SK-N-SH treated with all-trans-retinoic acid at 6 μM for 48 hours (cell line): ENCODE measurements at regions not wholly inside any gene's neighbourhood (a gene's known extent, or its start where the extent isn't known, plus 50 kb on each side); places are given as distances from the start of the nearest gene placed in this dataset.

Experiments
- ATAC-seq: fragments of 200-7000 bp; cut with Tn5 transposase; 3 replicates; pipeline ENCODE4 v1.9.1; 2020; ENCODE audit warnings: mild to moderate bottlenecking, moderate library complexity
- ARNTL ChIP-seq: fragments of 450-650 bp; formaldehyde crosslinking; IDR thresholded peaks from 2 replicates; pipeline ENCODE4 v1.5.0; 2020; ENCODE audit warnings: low read depth, mild to moderate bottlenecking, moderate library complexity, borderline replicate concordance
- BACH2 ChIP-seq: fragments of 250-450 bp; sonication (Bioruptor Pico); IDR thresholded peaks from 2 replicates; pipeline ENCODE4 v1.9.0; 2021; ENCODE audit warnings: mild to moderate bottlenecking, borderline replicate concordance
- CSDC2 ChIP-seq: fragments of 250-450 bp; sonication (Bioruptor Pico); IDR thresholded peaks from 2 replicates; pipeline ENCODE4 v1.5.0; 2020; ENCODE audit warnings: mild to moderate bottlenecking, moderate library complexity
- ESRRG ChIP-seq: fragments of 250-450 bp; sonication (Bioruptor Pico); IDR thresholded peaks from 2 replicates; pipeline ENCODE4 v1.6.1; 2021; ENCODE audit warnings: mild to moderate bottlenecking
- GLIS3 ChIP-seq: fragments of 250-450 bp; sonication (Bioruptor Pico); IDR thresholded peaks from 2 replicates; pipeline ENCODE4 v1.5.0; 2020; ENCODE audit warnings: mild to moderate bottlenecking, moderate library complexity
- ISL1 ChIP-seq: fragments of 250-450 bp; sonication (Bioruptor Pico); IDR thresholded peaks from 2 replicates; pipeline ENCODE4 v2.1.2; 2022; ENCODE audit warnings: mild to moderate bottlenecking, moderate library complexity
- OSR1 ChIP-seq: fragments of 250-450 bp; sonication (Bioruptor Pico); IDR thresholded peaks from 2 replicates; pipeline ENCODE4 v1.8.0; 2022; ENCODE audit warnings: moderate library complexity, mild to moderate bottlenecking, inconsistent platforms
- PPARA ChIP-seq: fragments of 250-450 bp; sonication (Bioruptor Pico); IDR thresholded peaks from 2 replicates; pipeline ENCODE4 v1.5.0; 2020; ENCODE audit warnings: mild to moderate bottlenecking, borderline replicate concordance
- RARB ChIP-seq: fragments of 250-450 bp; sonication (Bioruptor Pico); IDR thresholded peaks from 2 replicates; pipeline ENCODE4 v1.8.0; 2021; ENCODE audit warnings: mild to moderate bottlenecking, moderate library complexity
- SNAI2 ChIP-seq: fragments of 250-450 bp; sonication (Bioruptor Pico); IDR thresholded peaks from 2 replicates; pipeline ENCODE4 v1.5.0; 2020; ENCODE audit warnings: mild to moderate bottlenecking, moderate library complexity
- TCF4 ChIP-seq: fragments of 250-450 bp; sonication (Bioruptor Pico); IDR thresholded peaks from 2 replicates; pipeline ENCODE4 v1.8.0; 2021; ENCODE audit warnings: mild to moderate bottlenecking, moderate library complexity, borderline replicate concordance
- TOX ChIP-seq: fragments of 250-450 bp; sonication (Bioruptor Pico); IDR thresholded peaks from 2 replicates; pipeline ENCODE4 v1.8.0; 2021; ENCODE audit warnings: mild to moderate bottlenecking, moderate library complexity, borderline replicate concordance
- ZC3H10 ChIP-seq: fragments of 250-450 bp; sonication (Bioruptor Pico); IDR thresholded peaks from 2 replicates; pipeline ENCODE4 v1.5.1; 2021; ENCODE audit warnings: mild to moderate bottlenecking, moderate library complexity
- ZFP3 ChIP-seq: fragments of 250-450 bp; sonication (Bioruptor Pico); IDR thresholded peaks from 2 replicates; pipeline ENCODE4 v1.5.0; 2020; ENCODE audit warnings: mild to moderate bottlenecking, moderate library complexity
- ZFP30 ChIP-seq: fragments of 450-650 bp; formaldehyde crosslinking; IDR thresholded peaks from 2 replicates; pipeline ENCODE4 v1.5.0; 2022; ENCODE audit warnings: mild to moderate bottlenecking, moderate library complexity
- ZNF565 ChIP-seq: fragments of 450-650 bp; formaldehyde crosslinking; conservative IDR thresholded peaks from 2 replicates; pipeline ENCODE4 v1.5.0; 2020; ENCODE audit warnings: low read depth, mild to moderate bottlenecking, moderate library complexity
- ZNF70 ChIP-seq: fragments of 450-650 bp; formaldehyde crosslinking; IDR thresholded peaks from 2 replicates; pipeline ENCODE4 v1.5.0; 2020; ENCODE audit warnings: mild to moderate bottlenecking, moderate library complexity
- ZNF8 ChIP-seq: fragments of 450-650 bp; formaldehyde crosslinking; IDR thresholded peaks from 2 replicates; pipeline ENCODE4 v1.5.0; 2020; ENCODE audit warnings: mild to moderate bottlenecking, moderate library complexity
- TF ChIP-seq, protein P1 (sequence below): fragments of 250-450 bp; sonication (Bioruptor Pico); IDR thresholded peaks from 2 replicates; pipeline ENCODE4 v1.5.1; 2021; ENCODE audit warnings: mild to moderate bottlenecking, moderate library complexity
- TF ChIP-seq, protein P2 (sequence below): fragments of 250-450 bp; sonication (Bioruptor Pico); IDR thresholded peaks from 2 replicates; pipeline ENCODE4 v1.8.0; 2020; ENCODE audit warnings: mild to moderate bottlenecking, moderate library complexity, borderline replicate concordance
- TF ChIP-seq, protein P3 (sequence below): fragments of 250-450 bp; sonication (Bioruptor Pico); IDR thresholded peaks from 2 replicates; pipeline ENCODE4 v1.8.0; 2021; ENCODE audit warnings: low read depth, mild to moderate bottlenecking, moderate library complexity, borderline replicate concordance
- TF ChIP-seq, protein P4 (sequence below): fragments of 250-450 bp; sonication (Bioruptor Pico); IDR thresholded peaks from 2 replicates; pipeline ENCODE4 v1.5.1; 2020; ENCODE audit warnings: low read depth, mild to moderate bottlenecking, moderate library complexity
- TF ChIP-seq, protein P5 (sequence below): fragments of 250-450 bp; sonication (Bioruptor Pico); IDR thresholded peaks from 2 replicates; pipeline ENCODE4 v1.5.0; 2020; ENCODE audit warnings: mild to moderate bottlenecking, moderate library complexity

DNA sequence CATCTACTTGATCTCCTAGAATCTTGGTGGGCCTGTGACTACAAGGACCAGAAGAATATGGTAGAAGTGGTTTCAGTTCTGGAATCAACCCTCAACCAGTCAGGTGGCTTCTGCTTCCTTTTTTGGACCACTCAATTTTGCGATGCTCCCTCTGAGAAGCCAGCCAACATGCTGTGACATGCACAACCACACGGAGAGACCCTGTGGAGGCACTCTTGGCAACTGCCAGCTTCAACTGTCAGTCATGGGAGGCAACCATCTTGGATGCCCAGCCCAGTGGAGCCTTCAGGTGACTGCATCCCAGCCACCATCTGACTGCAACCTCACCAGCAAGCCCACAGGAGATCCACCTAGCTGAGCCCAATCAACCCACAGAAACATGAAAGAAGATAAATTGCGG, 137.3 kb downstream of the FAM114A2 start:
- TF ChIP-seq, protein P1, sequence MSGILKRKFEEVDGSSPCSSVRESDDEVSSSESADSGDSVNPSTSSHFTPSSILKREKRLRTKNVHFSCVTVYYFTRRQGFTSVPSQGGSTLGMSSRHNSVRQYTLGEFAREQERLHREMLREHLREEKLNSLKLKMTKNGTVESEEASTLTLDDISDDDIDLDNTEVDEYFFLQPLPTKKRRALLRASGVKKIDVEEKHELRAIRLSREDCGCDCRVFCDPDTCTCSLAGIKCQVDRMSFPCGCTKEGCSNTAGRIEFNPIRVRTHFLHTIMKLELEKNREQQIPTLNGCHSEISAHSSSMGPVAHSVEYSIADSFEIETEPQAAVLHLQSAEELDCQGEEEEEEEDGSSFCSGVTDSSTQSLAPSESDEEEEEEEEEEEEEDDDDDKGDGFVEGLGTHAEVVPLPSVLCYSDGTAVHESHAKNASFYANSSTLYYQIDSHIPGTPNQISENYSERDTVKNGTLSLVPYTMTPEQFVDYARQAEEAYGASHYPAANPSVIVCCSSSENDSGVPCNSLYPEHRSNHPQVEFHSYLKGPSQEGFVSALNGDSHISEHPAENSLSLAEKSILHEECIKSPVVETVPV (CRISPR knock-in tag): no peak
- TF ChIP-seq ISL1 (CRISPR knock-in tag) (no peak), ZNF565 (no peak), ESRRG (CRISPR knock-in tag) (no peak), GLIS3 (CRISPR knock-in tag) (no peak), ARNTL (no peak), SNAI2 (CRISPR knock-in tag) (no peak), OSR1 (CRISPR knock-in tag) (no peak), PPARA (CRISPR knock-in tag) (no peak), RARB (CRISPR knock-in tag) (no peak), ZNF70 (CRISPR knock-in tag) (no peak), ZC3H10 (CRISPR knock-in tag) (no peak), CSDC2 (CRISPR knock-in tag) (no peak), TOX (CRISPR knock-in tag) (no peak), ZFP30 (CRISPR knock-in tag) (no peak), BACH2 (CRISPR knock-in tag) (no peak), ZFP3 (CRISPR knock-in tag) (no peak), TCF4 (CRISPR knock-in tag) (no peak)
- TF ChIP-seq, protein P2, sequence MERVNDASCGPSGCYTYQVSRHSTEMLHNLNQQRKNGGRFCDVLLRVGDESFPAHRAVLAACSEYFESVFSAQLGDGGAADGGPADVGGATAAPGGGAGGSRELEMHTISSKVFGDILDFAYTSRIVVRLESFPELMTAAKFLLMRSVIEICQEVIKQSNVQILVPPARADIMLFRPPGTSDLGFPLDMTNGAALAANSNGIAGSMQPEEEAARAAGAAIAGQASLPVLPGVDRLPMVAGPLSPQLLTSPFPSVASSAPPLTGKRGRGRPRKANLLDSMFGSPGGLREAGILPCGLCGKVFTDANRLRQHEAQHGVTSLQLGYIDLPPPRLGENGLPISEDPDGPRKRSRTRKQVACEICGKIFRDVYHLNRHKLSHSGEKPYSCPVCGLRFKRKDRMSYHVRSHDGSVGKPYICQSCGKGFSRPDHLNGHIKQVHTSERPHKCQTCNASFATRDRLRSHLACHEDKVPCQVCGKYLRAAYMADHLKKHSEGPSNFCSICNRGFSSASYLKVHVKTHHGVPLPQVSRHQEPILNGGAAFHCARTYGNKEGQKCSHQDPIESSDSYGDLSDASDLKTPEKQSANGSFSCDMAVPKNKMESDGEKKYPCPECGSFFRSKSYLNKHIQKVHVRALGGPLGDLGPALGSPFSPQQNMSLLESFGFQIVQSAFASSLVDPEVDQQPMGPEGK (CRISPR knock-in tag): no peak
- TF ChIP-seq, protein P3, sequence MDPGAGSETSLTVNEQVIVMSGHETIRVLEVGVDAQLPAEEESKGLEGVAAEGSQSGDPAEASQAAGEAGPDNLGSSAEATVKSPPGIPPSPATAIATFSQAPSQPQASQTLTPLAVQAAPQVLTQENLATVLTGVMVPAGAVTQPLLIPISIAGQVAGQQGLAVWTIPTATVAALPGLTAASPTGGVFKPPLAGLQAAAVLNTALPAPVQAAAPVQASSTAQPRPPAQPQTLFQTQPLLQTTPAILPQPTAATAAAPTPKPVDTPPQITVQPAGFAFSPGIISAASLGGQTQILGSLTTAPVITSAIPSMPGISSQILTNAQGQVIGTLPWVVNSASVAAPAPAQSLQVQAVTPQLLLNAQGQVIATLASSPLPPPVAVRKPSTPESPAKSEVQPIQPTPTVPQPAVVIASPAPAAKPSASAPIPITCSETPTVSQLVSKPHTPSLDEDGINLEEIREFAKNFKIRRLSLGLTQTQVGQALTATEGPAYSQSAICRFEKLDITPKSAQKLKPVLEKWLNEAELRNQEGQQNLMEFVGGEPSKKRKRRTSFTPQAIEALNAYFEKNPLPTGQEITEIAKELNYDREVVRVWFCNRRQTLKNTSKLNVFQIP (CRISPR knock-in tag): no peak
- peak; percentile 31 for ATAC-seq

DNA sequence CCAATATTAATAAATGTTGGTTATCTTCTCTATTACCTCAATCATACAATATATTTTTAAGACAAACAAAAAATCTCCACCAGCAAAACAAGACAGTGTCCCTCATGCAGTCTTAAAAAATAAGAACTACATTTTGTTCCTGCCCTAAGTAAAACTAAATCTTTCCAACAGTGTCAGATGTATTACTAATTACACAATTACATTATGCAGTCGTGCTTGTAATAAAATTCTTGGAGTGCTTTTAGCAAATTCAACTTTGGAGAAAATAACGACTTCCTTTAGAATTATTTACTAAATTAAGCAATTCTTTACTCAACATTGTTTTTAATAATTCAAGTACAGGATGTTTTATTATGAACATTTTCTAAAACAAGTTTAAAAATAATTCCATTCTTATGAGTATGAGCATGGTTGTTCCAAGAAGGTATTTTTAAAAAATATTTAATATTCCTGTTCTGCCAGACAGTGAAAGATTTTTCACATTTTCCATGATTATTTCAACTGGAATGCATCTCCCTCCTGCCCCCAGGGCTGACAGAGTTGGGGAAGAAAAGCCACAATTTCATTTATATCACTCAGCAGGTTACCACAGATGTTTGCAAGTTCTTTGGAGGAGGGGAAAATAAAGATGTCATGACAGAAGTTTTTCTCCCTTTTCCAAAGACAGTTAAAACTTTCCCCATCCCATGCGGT, 137.9 kb downstream of the FAM114A2 start:
- peak; percentile 89 for ATAC-seq
- TF ChIP-seq SNAI2 (CRISPR knock-in tag): no peak
- no peak for TF ChIP-seq ZNF70 (CRISPR knock-in tag)
- TF ChIP-seq, protein P2 (CRISPR knock-in tag): peak; percentile 81; the same call in 1 of the 2 replicates
- TF ChIP-seq, protein P3 (CRISPR knock-in tag): no peak
- peak; percentile 67 for TF ChIP-seq ISL1 (CRISPR knock-in tag)

DNA sequence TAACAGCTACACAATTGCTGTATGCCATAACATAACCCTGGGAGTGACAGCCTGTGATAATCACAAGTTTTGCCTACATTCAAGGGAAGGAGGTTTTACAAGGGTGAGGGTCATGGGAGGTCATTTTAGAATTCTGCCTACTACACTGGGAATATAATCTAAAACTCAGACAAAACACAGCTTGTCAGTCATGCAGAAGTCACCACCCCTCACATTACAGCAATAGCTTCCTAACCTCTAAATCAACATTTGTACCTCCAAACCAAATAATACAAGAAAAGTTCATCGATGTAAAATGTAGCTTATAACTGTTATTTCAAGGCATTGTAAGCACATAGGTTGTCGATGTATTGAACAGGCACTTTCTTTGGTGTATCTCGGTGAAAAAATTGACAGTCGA, 139.0 kb downstream of the FAM114A2 start:
- no peak for ATAC-seq
- TF ChIP-seq ZNF70 (CRISPR knock-in tag) (no peak), SNAI2 (CRISPR knock-in tag) (no peak), PPARA (CRISPR knock-in tag) (no peak), TCF4 (CRISPR knock-in tag) (no peak), ZFP30 (CRISPR knock-in tag) (no peak), ZNF8 (CRISPR knock-in tag) (no peak)
- TF ChIP-seq, protein P4, sequence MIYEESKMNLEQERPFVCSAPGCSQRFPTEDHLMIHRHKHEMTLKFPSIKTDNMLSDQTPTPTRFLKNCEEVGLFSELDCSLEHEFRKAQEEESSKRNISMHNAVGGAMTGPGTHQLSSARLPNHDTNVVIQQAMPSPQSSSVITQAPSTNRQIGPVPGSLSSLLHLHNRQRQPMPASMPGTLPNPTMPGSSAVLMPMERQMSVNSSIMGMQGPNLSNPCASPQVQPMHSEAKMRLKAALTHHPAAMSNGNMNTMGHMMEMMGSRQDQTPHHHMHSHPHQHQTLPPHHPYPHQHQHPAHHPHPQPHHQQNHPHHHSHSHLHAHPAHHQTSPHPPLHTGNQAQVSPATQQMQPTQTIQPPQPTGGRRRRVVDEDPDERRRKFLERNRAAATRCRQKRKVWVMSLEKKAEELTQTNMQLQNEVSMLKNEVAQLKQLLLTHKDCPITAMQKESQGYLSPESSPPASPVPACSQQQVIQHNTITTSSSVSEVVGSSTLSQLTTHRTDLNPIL: no peak
- TF ChIP-seq, protein P2 (CRISPR knock-in tag): no peak
- TF ChIP-seq, protein P5, sequence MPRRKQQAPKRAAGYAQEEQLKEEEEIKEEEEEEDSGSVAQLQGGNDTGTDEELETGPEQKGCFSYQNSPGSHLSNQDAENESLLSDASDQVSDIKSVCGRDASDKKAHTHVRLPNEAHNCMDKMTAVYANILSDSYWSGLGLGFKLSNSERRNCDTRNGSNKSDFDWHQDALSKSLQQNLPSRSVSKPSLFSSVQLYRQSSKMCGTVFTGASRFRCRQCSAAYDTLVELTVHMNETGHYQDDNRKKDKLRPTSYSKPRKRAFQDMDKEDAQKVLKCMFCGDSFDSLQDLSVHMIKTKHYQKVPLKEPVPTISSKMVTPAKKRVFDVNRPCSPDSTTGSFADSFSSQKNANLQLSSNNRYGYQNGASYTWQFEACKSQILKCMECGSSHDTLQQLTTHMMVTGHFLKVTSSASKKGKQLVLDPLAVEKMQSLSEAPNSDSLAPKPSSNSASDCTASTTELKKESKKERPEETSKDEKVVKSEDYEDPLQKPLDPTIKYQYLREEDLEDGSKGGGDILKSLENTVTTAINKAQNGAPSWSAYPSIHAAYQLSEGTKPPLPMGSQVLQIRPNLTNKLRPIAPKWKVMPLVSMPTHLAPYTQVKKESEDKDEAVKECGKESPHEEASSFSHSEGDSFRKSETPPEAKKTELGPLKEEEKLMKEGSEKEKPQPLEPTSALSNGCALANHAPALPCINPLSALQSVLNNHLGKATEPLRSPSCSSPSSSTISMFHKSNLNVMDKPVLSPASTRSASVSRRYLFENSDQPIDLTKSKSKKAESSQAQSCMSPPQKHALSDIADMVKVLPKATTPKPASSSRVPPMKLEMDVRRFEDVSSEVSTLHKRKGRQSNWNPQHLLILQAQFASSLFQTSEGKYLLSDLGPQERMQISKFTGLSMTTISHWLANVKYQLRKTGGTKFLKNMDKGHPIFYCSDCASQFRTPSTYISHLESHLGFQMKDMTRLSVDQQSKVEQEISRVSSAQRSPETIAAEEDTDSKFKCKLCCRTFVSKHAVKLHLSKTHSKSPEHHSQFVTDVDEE: no peak
